DND-41 (cell line): ENCODE measurements at regions not wholly inside any gene's neighbourhood (a gene's known extent, or its start where the extent isn't known, plus 50 kb on each side); places are given as distances from the start of the nearest gene placed in this dataset.

Experiments
- ATAC-seq: fragments of 200-7000 bp; cut with Tn5 transposase; 3 replicates; pipeline ENCODE4 v1.9.1; 2021; ENCODE audit warnings: low read depth; ENCODE audit not compliant: insufficient read depth
- DNase-seq: peaks from one replicate; pipeline ENCODE4 v3.0.0-alpha.2; 2020
- H2AFZ ChIP-seq: 2 replicates; pipeline ENCODE4 v1.6.0; 2012; ENCODE audit warnings: low read depth, low read length
- H3K27ac ChIP-seq: 2 replicates; pipeline ENCODE4 v1.5.1; 2012; ENCODE audit warnings: low read length, inconsistent platforms
- H3K27me3 ChIP-seq: fragments of 200-600 bp; sonication (generic); 2 replicates; pipeline ENCODE4 v1.6.0; 2012; ENCODE audit warnings: low read length, mild to moderate bottlenecking, inconsistent platforms; ENCODE audit not compliant: insufficient read depth, poor library complexity
- H3K36me3 ChIP-seq: 2 replicates; pipeline ENCODE4 v1.5.1; 2012; ENCODE audit warnings: low read length, inconsistent platforms; ENCODE audit not compliant: insufficient read depth
- H3K4me1 ChIP-seq: 2 replicates; pipeline ENCODE4 v1.5.1; 2012; ENCODE audit warnings: mild to moderate bottlenecking, low read length; ENCODE audit not compliant: insufficient read depth
- H3K4me2 ChIP-seq: 2 replicates; pipeline ENCODE4 v1.6.0; 2012; ENCODE audit warnings: mild to moderate bottlenecking, moderate library complexity, low read length, inconsistent platforms; ENCODE audit not compliant: insufficient read depth
- H3K4me3 ChIP-seq, 2 experiments: fragments of 200-600 bp in 1 of 2; shearing (Covaris generic) in 1 of 2; 2 replicates each; pipeline ENCODE4 v1.5.1; 2012 to 2016; ENCODE audit warnings: inconsistent platforms in 2 of 2, low read length in 2 of 2, mild to moderate bottlenecking in 2 of 2, low read depth in 1 of 2, moderate library complexity in 1 of 2
- H3K79me2 ChIP-seq: 2 replicates; pipeline ENCODE4 v1.6.0; 2012; ENCODE audit warnings: low read length, inconsistent platforms; ENCODE audit not compliant: insufficient read depth
- H3K9ac ChIP-seq: 2 replicates; pipeline ENCODE4 v1.6.0; 2012; ENCODE audit warnings: low read depth, mild to moderate bottlenecking, inconsistent platforms, low read length, moderate library complexity
- H3K9me3 ChIP-seq: 2 replicates; pipeline ENCODE4 v1.5.1; 2012; ENCODE audit warnings: low read length, moderate library complexity, mild to moderate bottlenecking, inconsistent platforms; ENCODE audit not compliant: insufficient read depth, severe bottlenecking
- H4K20me1 ChIP-seq: 2 replicates; pipeline ENCODE4 v1.6.0; 2012; ENCODE audit warnings: low read length; ENCODE audit not compliant: insufficient read depth
- EZH2 ChIP-seq: IDR thresholded peaks from 3 replicates; pipeline ENCODE4 v1.6.1; 2012; ENCODE audit warnings: borderline replicate concordance, low read depth, mild to moderate bottlenecking, moderate library complexity, low read length, inconsistent platforms; ENCODE audit not compliant: severe bottlenecking
- TF ChIP-seq, protein P1 (sequence below): IDR thresholded peaks from 2 replicates; pipeline ENCODE4 v1.5.1; 2012; ENCODE audit warnings: borderline replicate concordance, low read length, moderate library complexity, mild to moderate bottlenecking; ENCODE audit not compliant: poor library complexity, severe bottlenecking; ENCODE audit errors: extremely low read depth

DNA sequence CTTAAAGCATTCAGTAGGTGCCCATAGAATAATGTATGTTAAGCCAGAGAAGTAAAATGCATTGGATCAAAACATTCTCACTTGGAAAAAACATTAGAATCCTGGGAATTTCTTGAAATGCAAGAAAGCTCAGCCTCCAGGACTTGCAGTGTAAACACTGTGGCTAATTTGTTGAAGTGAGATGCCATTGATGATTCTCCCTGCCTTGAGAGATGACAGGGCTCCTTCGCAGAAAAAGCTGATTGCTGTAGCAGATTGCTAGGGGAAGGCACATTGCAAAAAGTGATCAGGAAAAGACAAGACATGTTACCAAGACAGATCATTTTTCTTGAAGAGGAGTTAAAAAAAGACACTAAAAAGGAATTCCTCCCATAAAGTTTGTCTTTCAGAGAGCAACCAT lies 204.2 kb upstream of the HMGA2 start:
- Histone ChIP-seq H3K27ac (no peak overlapping the region), H3K9ac (no peak overlapping the region), H3K79me2 (no peaks in the 10 kb centered on the region), H3K4me3 (no peak overlapping the region), H3K9me3 (no peaks in the 10 kb centered on the region), H3K36me3 (no peaks in the 10 kb centered on the region), H2AFZ (no peak overlapping the region), H4K20me1 (no peaks in the 10 kb centered on the region), H3K27me3 (peaks cover 2% of the 10 kb centered on the region), H3K4me1 (no peaks in the 10 kb centered on the region), H3K4me2 (no peak overlapping the region)
- TF ChIP-seq, protein P1, sequence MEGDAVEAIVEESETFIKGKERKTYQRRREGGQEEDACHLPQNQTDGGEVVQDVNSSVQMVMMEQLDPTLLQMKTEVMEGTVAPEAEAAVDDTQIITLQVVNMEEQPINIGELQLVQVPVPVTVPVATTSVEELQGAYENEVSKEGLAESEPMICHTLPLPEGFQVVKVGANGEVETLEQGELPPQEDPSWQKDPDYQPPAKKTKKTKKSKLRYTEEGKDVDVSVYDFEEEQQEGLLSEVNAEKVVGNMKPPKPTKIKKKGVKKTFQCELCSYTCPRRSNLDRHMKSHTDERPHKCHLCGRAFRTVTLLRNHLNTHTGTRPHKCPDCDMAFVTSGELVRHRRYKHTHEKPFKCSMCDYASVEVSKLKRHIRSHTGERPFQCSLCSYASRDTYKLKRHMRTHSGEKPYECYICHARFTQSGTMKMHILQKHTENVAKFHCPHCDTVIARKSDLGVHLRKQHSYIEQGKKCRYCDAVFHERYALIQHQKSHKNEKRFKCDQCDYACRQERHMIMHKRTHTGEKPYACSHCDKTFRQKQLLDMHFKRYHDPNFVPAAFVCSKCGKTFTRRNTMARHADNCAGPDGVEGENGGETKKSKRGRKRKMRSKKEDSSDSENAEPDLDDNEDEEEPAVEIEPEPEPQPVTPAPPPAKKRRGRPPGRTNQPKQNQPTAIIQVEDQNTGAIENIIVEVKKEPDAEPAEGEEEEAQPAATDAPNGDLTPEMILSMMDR, result no peak
- TF ChIP-seq EZH2, result no peak
- DNase-seq (no peak), ATAC-seq (no peak)

- Histone ChIP-seq H4K20me1 (no peaks in the 10 kb centered on the region), H2AFZ (no peak overlapping the region), H3K4me2 (no peak overlapping the region), H3K9ac (no peak overlapping the region), H3K9me3 (no peaks in the 10 kb centered on the region), H3K4me3 (no peak overlapping the region), H3K4me1 (no peaks in the 10 kb centered on the region), H3K27ac (no peak overlapping the region), H3K79me2 (no peaks in the 10 kb centered on the region), H3K36me3 (no peaks in the 10 kb centered on the region), H3K27me3 (peaks cover 2% of the 10 kb centered on the region)
- ATAC-seq (no peak), DNase-seq (no peak)
- TF ChIP-seq, protein P1, result no peak
- no peak for TF ChIP-seq EZH2
These were observed 202.2 kb upstream of the HMGA2 start for GRCh38 chr12:65622056-65622455.

GRCh38 chr12:65623507-65623906 lies 200.8 kb upstream of the HMGA2 start:
- DNase-seq, result no peak
- Histone ChIP-seq H3K4me3 (no peak overlapping the region), H3K79me2 (no peaks in the 10 kb centered on the region), H2AFZ (no peak overlapping the region), H3K4me2 (no peak overlapping the region), H3K36me3 (no peaks in the 10 kb centered on the region), H3K9ac (no peak overlapping the region), H4K20me1 (no peaks in the 10 kb centered on the region), H3K9me3 (no peaks in the 10 kb centered on the region), H3K4me1 (no peaks in the 10 kb centered on the region), H3K27ac (no peak overlapping the region), H3K27me3 (peaks cover 2% of the 10 kb centered on the region)
- ATAC-seq, result no peak
- TF ChIP-seq, protein P1, result no peak
- no peak for TF ChIP-seq EZH2

DNA sequence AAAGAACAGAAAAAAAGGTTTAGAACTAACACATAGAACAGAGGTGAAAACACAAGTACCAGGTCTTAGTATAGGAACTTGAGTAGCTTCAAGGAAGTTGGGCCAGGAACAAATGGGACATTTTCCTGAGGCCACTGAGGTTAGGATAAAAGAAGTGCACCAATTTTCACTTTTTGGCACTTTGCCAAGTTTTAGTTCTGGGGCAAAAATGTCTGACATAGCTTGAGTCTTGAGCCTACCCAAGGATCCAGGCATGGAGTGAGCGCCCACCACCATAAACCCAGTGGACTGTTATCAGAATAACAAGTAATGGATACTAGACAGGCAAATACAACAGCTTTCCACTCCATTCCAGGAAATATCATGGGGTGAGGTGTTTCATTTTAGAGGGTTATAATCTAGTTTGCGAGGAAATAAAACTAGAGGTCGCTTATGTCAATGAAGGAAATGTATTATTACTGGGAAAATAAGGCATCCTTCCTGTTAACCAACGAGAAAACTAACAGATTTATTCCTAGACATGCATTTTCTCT lies 199.7 kb upstream of the HMGA2 start:
- Histone ChIP-seq H3K79me2 (no peaks in the 10 kb centered on the region), H3K36me3 (no peaks in the 10 kb centered on the region), H3K27ac (no peak overlapping the region), H3K27me3 (peaks cover 2% of the 10 kb centered on the region), H3K4me3 (no peak overlapping the region), H3K9me3 (no peaks in the 10 kb centered on the region), H4K20me1 (no peaks in the 10 kb centered on the region), H3K4me2 (no peak overlapping the region), H3K9ac (no peak overlapping the region), H2AFZ (no peak overlapping the region), H3K4me1 (no peaks in the 10 kb centered on the region)
- TF ChIP-seq EZH2, result no peak
- TF ChIP-seq, protein P1, result no peak
- DNase-seq (no peak), ATAC-seq (no peak)
